H1 (cell line): ENCODE measurements at regions not wholly inside any gene's neighbourhood (a gene's known extent, or its start where the extent isn't known, plus 50 kb on each side); places are given as distances from the start of the nearest gene placed in this dataset.

ENCODE experiments used
- CHD7 ChIP-seq: fragments of 300-600 bp; sonication (generic); IDR thresholded peaks from 2 replicates; pipeline ENCODE4 v1.7.1; 2012; ENCODE audit warnings: low read length, moderate library complexity, mild to moderate bottlenecking, inconsistent platforms; ENCODE audit not compliant: insufficient replicate concordance
- CTCF ChIP-seq, 3 experiments: IDR thresholded peaks; 1 replicate in 2 of 3; 2 replicates in 1 of 3; pipeline versions ENCODE4 v1.5.1 to v1.6.1; 2011; ENCODE audit warnings: low read length in 3 of 3, mild to moderate bottlenecking in 3 of 3, inconsistent platforms in 2 of 3, low read depth in 1 of 3, moderate library complexity in 1 of 3; ENCODE audit not compliant: insufficient read depth in 1 of 3; ENCODE audit errors: control extremely low read depth in 1 of 3
- RAD21 ChIP-seq, 2 experiments: IDR thresholded peaks in 1 of 2; conservative IDR thresholded peaks in 1 of 2; 2 replicates each; pipeline ENCODE4 v1.6.1; 2011; ENCODE audit warnings: low read depth in 2 of 2, low read length in 2 of 2, improper control_type of control experiment in 1 of 2, inconsistent platforms in 1 of 2, mild to moderate bottlenecking in 1 of 2, moderate library complexity in 1 of 2

GRCh38 chr1:147472966-147473732 is 68.2 kb upstream of the BCL9 start (continued):
- TF ChIP-seq CHD7 (no peak), CTCF (IDR thresholded peaks at IDR 0.05; ENCODE audit: control extremely low read depth in 1 of 3, insufficient read depth in 1 of 3, low read depth in 1 of 3, low read length in 3 of 3) (no peak), RAD21 (IDR thresholded peaks at IDR 0.05 in 1 of 2, conservative IDR thresholded peaks at IDR 0.05 in 1 of 2; ENCODE audit: low read depth in 2 of 2, low read length in 2 of 2) (no peak)
